PC-3 (cell line): ENCODE measurements at regions not wholly inside any gene's neighbourhood (a gene's known extent, or its start where the extent isn't known, plus 50 kb on each side); places are given as distances from the start of the nearest gene placed in this dataset.

Experiments
- EZH2 ChIP-seq: fragments of 300-600 bp; sonication (generic); IDR thresholded peaks from one replicate; pipeline ENCODE4 v1.6.1; 2017; ENCODE audit warnings: antibody characterized with exemption, mild to moderate bottlenecking, low read length; ENCODE audit not compliant: unreplicated experiment
- EZH2phosphoT487 ChIP-seq: fragments of 300-600 bp; sonication (generic); IDR thresholded peaks from 2 replicates; pipeline ENCODE4 v1.6.1; 2018; ENCODE audit warnings: mild to moderate bottlenecking, antibody characterized with exemption, low read length, borderline replicate concordance
- TF ChIP-seq, protein P1 (sequence below): fragments of 300-600 bp; sonication (generic); conservative IDR thresholded peaks from 2 replicates; pipeline ENCODE4 v1.5.1; 2017; ENCODE audit warnings: antibody characterized with exemption, low read depth, mild to moderate bottlenecking, low read length

DNA sequence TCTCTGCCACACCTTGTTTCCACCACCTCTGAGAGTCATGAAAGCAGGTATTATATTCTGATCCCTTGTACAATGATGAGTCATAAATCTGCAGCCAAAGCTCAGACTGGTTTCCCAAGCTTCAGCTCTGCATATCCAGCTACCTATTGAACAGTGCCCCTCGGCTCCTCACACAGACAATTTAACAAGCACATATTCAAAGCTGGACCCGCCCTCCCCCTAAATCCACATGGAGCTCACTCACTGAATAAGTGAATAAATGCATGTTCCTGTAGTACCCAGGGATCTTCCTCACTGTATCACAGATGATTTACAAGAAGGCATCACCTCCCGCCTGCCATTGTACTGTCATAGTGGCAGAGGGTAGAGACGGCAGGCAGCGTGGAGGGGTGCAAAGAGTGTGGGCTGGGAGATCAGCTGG is 516.4 kb downstream of the GRIN2A start:
- TF ChIP-seq, protein P1, sequence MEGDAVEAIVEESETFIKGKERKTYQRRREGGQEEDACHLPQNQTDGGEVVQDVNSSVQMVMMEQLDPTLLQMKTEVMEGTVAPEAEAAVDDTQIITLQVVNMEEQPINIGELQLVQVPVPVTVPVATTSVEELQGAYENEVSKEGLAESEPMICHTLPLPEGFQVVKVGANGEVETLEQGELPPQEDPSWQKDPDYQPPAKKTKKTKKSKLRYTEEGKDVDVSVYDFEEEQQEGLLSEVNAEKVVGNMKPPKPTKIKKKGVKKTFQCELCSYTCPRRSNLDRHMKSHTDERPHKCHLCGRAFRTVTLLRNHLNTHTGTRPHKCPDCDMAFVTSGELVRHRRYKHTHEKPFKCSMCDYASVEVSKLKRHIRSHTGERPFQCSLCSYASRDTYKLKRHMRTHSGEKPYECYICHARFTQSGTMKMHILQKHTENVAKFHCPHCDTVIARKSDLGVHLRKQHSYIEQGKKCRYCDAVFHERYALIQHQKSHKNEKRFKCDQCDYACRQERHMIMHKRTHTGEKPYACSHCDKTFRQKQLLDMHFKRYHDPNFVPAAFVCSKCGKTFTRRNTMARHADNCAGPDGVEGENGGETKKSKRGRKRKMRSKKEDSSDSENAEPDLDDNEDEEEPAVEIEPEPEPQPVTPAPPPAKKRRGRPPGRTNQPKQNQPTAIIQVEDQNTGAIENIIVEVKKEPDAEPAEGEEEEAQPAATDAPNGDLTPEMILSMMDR = no peak
- TF ChIP-seq EZH2phosphoT487 (no peak), EZH2 (no peak)
